Activated CD8-positive, alpha-beta T cell treated with anti-CD3 and anti-CD28 coated beads, Interleukin-2, amount 10 ng/mL, durations not matched to agents 7 days and 5 days (primary cell): ENCODE measurements at regions not wholly inside any gene's neighbourhood (a gene's known extent, or its start where the extent isn't known, plus 50 kb on each side); places are given as distances from the start of the nearest gene placed in this dataset.

Experiments used
- ATAC-seq: fragments of 150-1000 bp; cut with Tn5 transposase; one replicate; pipeline ENCODE4 v1.10.0; 2021; ENCODE audit warnings: moderate library complexity
- CTCF ChIA-PET: fragments of 350-600 bp; sonication (Branson Sonifier 250); formaldehyde crosslinking; loops from one replicate; lab custom pipeline; 2021; ENCODE audit warnings: antibody characterized with exemption; lab: Charles Lee
- POLR2A ChIA-PET: fragments of 350-600 bp; sonication (Branson Sonifier 250); formaldehyde crosslinking; loops from one replicate; lab custom pipeline; 2021; ENCODE audit warnings: antibody characterized with exemption; lab: Charles Lee
- DNase-seq: peaks from one replicate; pipeline ENCODE4 v3.0.0-alpha.2; 2020
- H3K27ac Mint-ChIP-seq: one replicate; pipeline ENCODE4 v1.8.0; 2021; ENCODE audit warnings: mild to moderate bottlenecking, mixed read lengths
- H3K27me3 Mint-ChIP-seq: one replicate; pipeline ENCODE4 v1.8.0; 2021; ENCODE audit warnings: low read depth, mixed read lengths
- H3K36me3 Mint-ChIP-seq: one replicate; pipeline ENCODE4 v1.8.0; 2021; ENCODE audit warnings: low read depth, mixed read lengths
- H3K4me1 Mint-ChIP-seq: one replicate; pipeline ENCODE4 v1.8.0; 2021; ENCODE audit warnings: low read depth, mixed read lengths
- H3K4me3 Mint-ChIP-seq: one replicate; pipeline ENCODE4 v1.8.0; 2021; ENCODE audit warnings: mild to moderate bottlenecking, mixed read lengths
- H3K9me3 Mint-ChIP-seq: one replicate; pipeline ENCODE4 v1.8.0; 2022; ENCODE audit warnings: mixed read lengths; ENCODE audit not compliant: insufficient read depth

DNA sequence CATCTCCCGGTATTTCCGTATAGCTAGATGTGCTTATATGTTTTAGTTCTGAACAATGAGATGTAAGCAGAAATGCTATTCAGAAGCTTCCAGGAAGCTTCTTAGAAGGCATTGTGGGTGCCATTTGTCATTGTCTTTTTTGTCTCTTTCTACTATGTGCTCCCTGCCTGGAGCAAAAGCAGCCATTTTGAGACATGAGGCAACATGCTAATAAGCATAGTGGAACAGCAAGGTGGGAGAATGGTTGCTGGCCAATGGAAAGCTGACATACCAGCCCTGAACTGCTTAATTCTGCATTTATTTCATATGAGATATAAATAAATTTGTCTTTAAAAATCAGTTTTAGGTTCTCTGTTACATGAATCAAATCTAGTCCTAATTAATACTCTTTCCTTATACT is 299.7 kb downstream of the LMO7 start:
- Mint-ChIP-seq H3K27me3 (peaks cover 8% of the 10 kb centered on the region), H3K4me1 (no peaks in the 10 kb centered on the region), H3K9me3 (no peaks in the 10 kb centered on the region), H3K36me3 (no peaks in the 10 kb centered on the region), H3K4me3 (no peak overlapping the region), H3K27ac (no peak overlapping the region)
- DNase-seq (no peak), ATAC-seq (no peak)
- POLR2A ChIA-PET: no interaction called here
- CTCF ChIA-PET: no interaction called here

DNA sequence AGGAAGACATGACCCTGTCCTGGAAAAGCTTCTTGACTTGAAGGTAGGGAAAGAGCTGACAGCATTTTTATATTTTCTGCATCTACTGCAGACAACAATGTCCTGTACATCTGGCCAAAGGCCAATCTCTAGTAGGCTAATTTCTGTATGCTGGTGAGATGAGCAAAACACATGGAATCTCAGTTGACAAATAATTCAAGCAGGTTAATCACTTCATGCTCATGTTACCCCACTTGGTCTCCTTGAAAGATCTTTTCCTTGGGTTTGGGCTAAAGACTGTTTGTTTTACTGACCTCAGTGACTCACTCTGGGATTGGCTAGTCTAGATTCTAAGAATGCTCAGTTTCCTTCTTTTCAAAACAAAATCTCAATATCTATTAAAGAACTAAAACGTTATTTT is 298.8 kb downstream of the LMO7 start:
- H3K9me3 Mint-ChIP-seq: no peaks in the 10 kb centered on the region
- no peaks in the 10 kb centered on the region for H3K36me3 Mint-ChIP-seq
- H3K4me1 Mint-ChIP-seq: no peaks in the 10 kb centered on the region
- POLR2A ChIA-PET: no interaction called here
- CTCF ChIA-PET: no interaction called here
- no peak overlapping the region for H3K4me3 Mint-ChIP-seq
- H3K27me3 Mint-ChIP-seq: peaks cover 8% of the 10 kb centered on the region
- no peak for ATAC-seq
- no peak overlapping the region for H3K27ac Mint-ChIP-seq
- DNase-seq: no peak

DNA sequence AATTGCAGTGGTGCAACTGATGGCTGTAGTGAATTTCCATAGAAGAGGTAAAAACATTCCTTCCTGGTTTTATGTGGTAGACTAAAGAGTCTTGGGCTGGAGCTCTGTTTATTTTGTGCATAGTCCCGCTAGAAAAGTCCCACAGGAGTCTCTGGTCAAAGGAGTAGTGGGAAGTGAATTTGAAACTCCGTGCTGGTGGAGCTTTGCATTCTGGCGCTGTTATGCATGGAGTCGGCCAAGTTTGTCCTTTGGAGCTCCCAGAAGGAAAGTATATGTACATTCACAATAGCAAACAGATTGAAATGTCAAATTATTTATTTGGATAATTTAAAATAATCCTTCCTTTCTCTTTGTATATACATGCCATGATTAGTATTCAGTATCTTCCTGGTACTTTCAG is 296.5 kb downstream of the LMO7 start:
- no peak overlapping the region for H3K27ac Mint-ChIP-seq
- H3K27me3 Mint-ChIP-seq: peaks cover 8% of the 10 kb centered on the region
- CTCF ChIA-PET: interaction anchor here (1.0 kb wide), 1 partner anchor 237 kb away, joined by 3 read pairs; no protein-coding TSS in a partner anchor
- DNase-seq (no peak), ATAC-seq (no peak)
- POLR2A ChIA-PET: no interaction called here
- no peaks in the 10 kb centered on the region for H3K9me3 Mint-ChIP-seq
- no peak overlapping the region for H3K4me3 Mint-ChIP-seq
- no peaks in the 10 kb centered on the region for H3K4me1 Mint-ChIP-seq
- H3K36me3 Mint-ChIP-seq: no peaks in the 10 kb centered on the region

DNA sequence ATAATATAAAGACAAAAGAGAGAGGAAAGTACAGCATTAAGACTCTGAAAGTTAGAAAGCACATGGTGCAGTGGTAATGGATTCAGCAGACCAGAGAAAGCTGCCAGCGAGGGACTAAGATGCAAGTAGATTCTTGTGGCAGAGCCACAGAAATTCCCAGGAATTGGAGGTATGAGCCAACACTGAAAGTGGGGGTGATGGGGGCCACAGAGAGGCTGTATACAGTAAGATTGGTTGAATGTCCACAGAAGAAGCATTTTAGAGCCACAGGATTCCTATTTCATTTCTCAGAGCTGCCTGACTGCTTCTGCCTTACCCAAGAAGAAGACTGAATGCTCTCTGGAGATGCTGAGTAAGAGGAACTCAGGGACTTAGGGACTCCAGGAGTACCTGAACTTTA is 295.0 kb downstream of the LMO7 start:
- Mint-ChIP-seq H3K9me3 (no peaks in the 10 kb centered on the region), H3K27ac (no peak overlapping the region), H3K36me3 (no peaks in the 10 kb centered on the region), H3K4me3 (no peak overlapping the region), H3K27me3 (peaks cover 9% of the 10 kb centered on the region), H3K4me1 (no peaks in the 10 kb centered on the region)
- DNase-seq: no peak
- no peak for ATAC-seq
- POLR2A ChIA-PET: no interaction called here
- CTCF ChIA-PET: no interaction called here

DNA sequence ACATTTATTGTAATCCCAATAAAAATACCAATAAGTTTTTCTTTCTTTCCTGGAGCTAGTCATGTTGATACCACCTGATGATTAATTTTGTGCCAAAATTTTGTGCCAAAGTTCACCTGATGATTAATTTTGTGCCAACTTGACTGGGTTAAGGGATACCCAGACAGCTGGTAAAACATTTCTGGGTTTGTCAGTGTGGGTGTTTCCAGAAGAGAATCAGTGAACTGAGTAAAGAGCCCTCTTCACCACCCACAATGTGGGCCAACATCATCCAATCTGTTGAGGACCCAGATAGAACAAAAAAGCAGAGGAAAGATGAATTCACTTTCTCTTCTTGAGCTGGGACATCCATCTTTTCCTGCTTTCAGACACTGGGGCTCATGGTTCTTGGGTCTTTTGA is 292.9 kb downstream of the LMO7 start:
- ChIA-PET CTCF (no interaction called here), POLR2A (no interaction called here)
- Mint-ChIP-seq H3K27me3 (peaks cover 8% of the 10 kb centered on the region), H3K36me3 (no peaks in the 10 kb centered on the region), H3K27ac (no peak overlapping the region), H3K9me3 (no peaks in the 10 kb centered on the region), H3K4me1 (no peaks in the 10 kb centered on the region), H3K4me3 (no peak overlapping the region)
- no peak for DNase-seq
- ATAC-seq: no peak

DNA sequence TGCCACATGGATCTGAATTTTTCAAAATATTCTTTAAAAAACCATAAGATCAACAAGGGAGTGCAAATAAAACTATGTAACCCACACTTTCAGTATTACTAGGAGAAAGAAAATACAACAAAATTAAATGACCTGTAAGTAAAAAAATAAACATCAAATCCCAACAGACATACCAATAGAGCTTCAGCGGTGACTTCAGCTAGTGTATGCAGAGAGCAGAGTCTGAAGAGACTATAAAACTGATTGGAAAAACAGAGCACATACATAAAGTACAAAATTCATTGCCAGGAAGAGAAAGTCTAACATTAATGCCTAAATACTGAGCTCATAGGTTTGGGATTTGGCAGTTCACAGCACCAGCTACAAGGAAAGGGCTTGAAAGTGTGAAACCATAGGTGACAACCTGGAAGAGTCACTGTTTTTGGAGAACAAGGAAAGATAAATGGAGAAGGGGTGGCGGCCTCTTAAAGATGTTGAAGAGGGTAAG is 291.1 kb downstream of the LMO7 start:
- no peaks in the 10 kb centered on the region for H3K36me3 Mint-ChIP-seq
- H3K9me3 Mint-ChIP-seq: no peaks in the 10 kb centered on the region
- H3K27me3 Mint-ChIP-seq: peaks cover 10% of the 10 kb centered on the region
- H3K4me1 Mint-ChIP-seq: no peaks in the 10 kb centered on the region
- DNase-seq (no peak), ATAC-seq (no peak)
- no peak overlapping the region for H3K4me3 Mint-ChIP-seq
- no peak overlapping the region for H3K27ac Mint-ChIP-seq
- ChIA-PET POLR2A (no interaction called here), CTCF (no interaction called here)

DNA sequence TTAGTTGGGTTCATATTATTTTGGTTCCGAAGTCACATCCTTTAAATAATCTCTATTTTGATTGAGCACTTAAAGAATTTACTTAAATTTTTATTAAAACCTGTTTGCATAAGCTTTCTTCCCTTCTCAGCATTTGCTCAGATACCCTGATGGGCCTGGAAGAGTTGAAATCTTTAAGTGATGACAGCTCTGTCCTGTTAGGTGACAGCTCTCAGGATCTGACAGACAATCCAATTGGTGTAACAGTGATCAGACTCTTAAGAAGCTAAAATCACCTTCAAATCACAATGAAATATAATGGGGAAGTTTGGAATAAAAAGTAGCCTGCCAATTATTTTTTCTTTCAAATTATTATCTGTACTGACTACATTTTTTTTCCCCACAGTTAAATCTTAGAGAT is 284.4 kb downstream of the LMO7 start:
- H3K36me3 Mint-ChIP-seq: no peaks in the 10 kb centered on the region
- DNase-seq (no peak), ATAC-seq (no peak)
- H3K4me1 Mint-ChIP-seq: no peaks in the 10 kb centered on the region
- ChIA-PET POLR2A (no interaction called here), CTCF (no interaction called here)
- peaks cover 5% of the 10 kb centered on the region for H3K27me3 Mint-ChIP-seq
- no peak overlapping the region for H3K4me3 Mint-ChIP-seq
- H3K27ac Mint-ChIP-seq: no peak overlapping the region
- H3K9me3 Mint-ChIP-seq: peaks cover 3% of the 10 kb centered on the region

DNA sequence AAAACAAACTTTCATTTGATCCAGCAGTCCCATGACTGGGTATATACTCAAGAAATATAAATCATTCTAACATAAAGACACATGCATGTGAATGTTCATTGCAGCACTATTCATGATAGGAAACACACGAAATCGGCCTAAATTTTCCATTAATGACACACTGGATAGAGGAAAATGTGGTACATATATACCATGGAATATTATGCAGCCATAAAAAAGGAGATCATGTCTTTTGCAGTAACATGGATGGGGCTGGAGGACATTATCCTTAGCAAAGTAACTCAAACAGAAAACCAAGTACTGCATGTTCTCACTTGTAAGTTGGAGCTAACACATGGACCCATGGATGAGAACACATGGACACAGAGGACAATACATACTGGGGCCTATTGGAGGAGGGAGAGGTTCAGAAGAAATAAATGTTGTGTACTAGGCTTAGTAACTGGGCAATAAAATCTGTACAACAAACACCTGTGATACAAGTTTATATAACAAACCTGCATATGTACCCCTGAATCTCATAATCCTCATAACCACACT is 283.6 kb downstream of the LMO7 start:
- DNase-seq (no peak), ATAC-seq (no peak)
- H3K4me1 Mint-ChIP-seq: no peaks in the 10 kb centered on the region
- no peaks in the 10 kb centered on the region for H3K36me3 Mint-ChIP-seq
- ChIA-PET POLR2A (no interaction called here), CTCF (no interaction called here)
- H3K27ac Mint-ChIP-seq: no peak overlapping the region
- H3K4me3 Mint-ChIP-seq: no peak overlapping the region
- H3K9me3 Mint-ChIP-seq: peaks cover 3% of the 10 kb centered on the region
- H3K27me3 Mint-ChIP-seq: peaks cover 3% of the 10 kb centered on the region

DNA sequence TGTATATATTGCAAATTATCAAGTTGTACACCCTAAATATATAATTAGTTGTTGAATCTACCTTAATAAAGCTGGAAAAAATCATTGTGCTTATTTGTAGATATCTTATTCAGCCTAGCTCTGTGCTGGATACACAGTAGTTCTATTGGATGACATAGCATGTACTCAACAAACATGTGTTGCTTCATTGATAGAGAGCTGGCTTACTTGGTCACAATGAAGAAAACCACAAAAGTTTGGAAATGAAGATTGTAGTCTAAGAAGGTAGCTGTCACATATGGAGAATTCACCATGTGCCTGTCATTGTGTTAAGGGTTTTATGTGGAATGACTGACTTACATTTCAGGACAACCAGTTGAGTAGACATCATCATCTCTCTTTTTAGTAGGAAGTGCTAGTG is 278.9 kb downstream of the LMO7 start:
- DNase-seq (no peak), ATAC-seq (no peak)
- Mint-ChIP-seq H3K4me1 (no peaks in the 10 kb centered on the region), H3K27ac (no peak overlapping the region), H3K36me3 (no peaks in the 10 kb centered on the region), H3K27me3 (no peaks in the 10 kb centered on the region), H3K9me3 (peaks cover 3% of the 10 kb centered on the region), H3K4me3 (no peak overlapping the region)
- ChIA-PET POLR2A (no interaction called here), CTCF (no interaction called here)

DNA sequence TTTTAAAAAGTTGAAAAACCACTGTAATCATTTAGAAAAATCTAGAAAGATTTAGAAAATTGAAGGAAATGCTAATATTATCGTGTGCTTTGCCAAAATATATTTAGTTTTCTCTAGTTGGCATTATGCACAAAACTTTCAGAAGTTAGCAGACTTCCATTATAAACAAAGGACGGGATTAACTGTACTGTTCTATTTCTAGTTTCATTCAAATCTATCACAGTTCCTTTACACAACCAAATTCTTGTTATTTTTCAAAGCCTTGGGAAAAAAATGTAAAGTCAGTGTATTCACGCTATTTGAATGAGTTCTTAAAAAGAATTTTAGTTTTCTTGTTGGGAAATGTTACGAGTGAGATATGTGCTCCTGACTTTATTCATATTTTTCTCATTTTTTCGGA is 277.8 kb downstream of the LMO7 start:
- no peak for ATAC-seq
- Mint-ChIP-seq H3K4me3 (no peak overlapping the region), H3K27ac (no peak overlapping the region), H3K27me3 (no peaks in the 10 kb centered on the region), H3K9me3 (peaks cover 3% of the 10 kb centered on the region), H3K36me3 (no peaks in the 10 kb centered on the region), H3K4me1 (no peaks in the 10 kb centered on the region)
- DNase-seq: no peak
- ChIA-PET POLR2A (no interaction called here), CTCF (no interaction called here)

DNA sequence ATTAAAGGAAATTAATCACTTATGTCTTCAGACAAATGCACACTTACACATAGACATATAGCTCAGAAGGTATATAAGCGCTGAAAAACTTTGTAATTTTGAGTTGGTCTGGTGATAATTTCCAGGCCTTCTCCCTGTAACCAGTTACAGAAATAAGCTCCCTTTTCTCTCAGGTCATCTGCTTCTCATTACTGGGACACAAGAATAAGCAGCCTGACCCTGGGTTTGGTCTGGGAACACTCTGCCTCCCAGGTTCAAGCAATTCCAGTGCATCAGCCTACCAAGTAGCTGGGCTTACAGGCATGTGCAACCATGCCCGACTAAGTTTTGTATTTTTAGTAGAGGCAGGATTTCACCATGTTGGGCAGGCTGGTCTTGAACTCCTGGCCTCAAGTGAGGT is 274.5 kb downstream of the LMO7 start:
- no peaks in the 10 kb centered on the region for H3K9me3 Mint-ChIP-seq
- H3K27me3 Mint-ChIP-seq: no peaks in the 10 kb centered on the region
- ChIA-PET CTCF (interaction anchor here (1.0 kb wide), 1 partner anchor 42 kb away, joined by 3 read pairs; no protein-coding TSS in a partner anchor), POLR2A (no interaction called here)
- no peak overlapping the region for H3K4me3 Mint-ChIP-seq
- DNase-seq (no peak), ATAC-seq (no peak)
- H3K36me3 Mint-ChIP-seq: no peaks in the 10 kb centered on the region
- H3K4me1 Mint-ChIP-seq: no peaks in the 10 kb centered on the region
- no peak overlapping the region for H3K27ac Mint-ChIP-seq
